ENCODE measurements at regions not wholly inside any gene's neighbourhood (a gene's known extent, or its start where the extent isn't known, plus 50 kb on each side); places are given as distances from the start of the nearest gene placed in this dataset.

- no peak for DNase-seq
Observed at GRCh38 chr14:98218218-98218617, 1053.8 kb downstream of the BCL11B start.

- no peak for DNase-seq
Observed at GRCh38 chr14:98219638-98220037, 1052.4 kb downstream of the BCL11B start.

GRCh38 chr14:98223106-98223505 lies 1048.9 kb downstream of the BCL11B start:
- no peak for DNase-seq

GRCh38 chr14:98223710-98224109 lies 1048.3 kb downstream of the BCL11B start:
- peak in 4 of 5 donors; percentile 40 to 87 (median 46) for DNase-seq

GRCh38 chr14:98226411-98226810 lies 1045.6 kb downstream of the BCL11B start:
- DNase-seq: no peak

- DNase-seq: peak in 1 of 5 donors; percentile 84
Observed at GRCh38 chr14:98227000-98227726, 1044.8 kb downstream of the BCL11B start.

- DNase-seq: no peak
Observed at GRCh38 chr14:98227727-98228111, 1044.3 kb downstream of the BCL11B start.

GRCh38 chr14:98229656-98230366 lies 1042.2 kb downstream of the BCL11B start:
- DNase-seq: no peak

GRCh38 chr14:98230411-98230810 lies 1041.6 kb downstream of the BCL11B start:
- no peak for DNase-seq

GRCh38 chr14:98231210-98231609 lies 1040.8 kb downstream of the BCL11B start:
- DNase-seq: no peak

- DNase-seq: no peak
Observed at GRCh38 chr14:98233656-98234055, 1038.3 kb downstream of the BCL11B start.

GRCh38 chr14:98234208-98234607 lies 1037.8 kb downstream of the BCL11B start:
- DNase-seq: peak in 1 of 5 donors; percentile 87

- no peak for DNase-seq
Observed at GRCh38 chr14:98236314-98236713, 1035.7 kb downstream of the BCL11B start.

- no peak for DNase-seq
Observed at GRCh38 chr14:98237939-98238338, 1034.1 kb downstream of the BCL11B start.

- no peak for DNase-seq
Observed at GRCh38 chr14:98240376-98240775, 1031.6 kb downstream of the BCL11B start.

- no peak for DNase-seq
Observed at GRCh38 chr14:98242903-98243302, 1029.1 kb downstream of the BCL11B start.

- DNase-seq: no peak
Observed at GRCh38 chr14:98243332-98243731, 1028.7 kb downstream of the BCL11B start.

GRCh38 chr14:98244162-98244948 lies 1027.6 kb downstream of the BCL11B start:
- DNase-seq: no peak

GRCh38 chr14:98244966-98245569 lies 1026.9 kb downstream of the BCL11B start:
- DNase-seq: no peak

GRCh38 chr14:98249057-98249456 lies 1022.9 kb downstream of the BCL11B start:
- DNase-seq: no peak

GRCh38 chr14:98249476-98249875 lies 1022.5 kb downstream of the BCL11B start:
- DNase-seq: no peak

GRCh38 chr14:98252820-98253219 lies 1019.2 kb downstream of the BCL11B start:
- no peak for DNase-seq

- DNase-seq: no peak
Observed at GRCh38 chr14:98259881-98260280, 1012.1 kb downstream of the BCL11B start.
